ENCODE measurements at regions not wholly inside any gene's neighbourhood (a gene's known extent, or its start where the extent isn't known, plus 50 kb on each side); places are given as distances from the start of the nearest gene placed in this dataset.

- no peaks in the 10 kb centered on the region for H3K4me1 Mint-ChIP-seq
- no peak for DNase-seq (ENCODE audit: low spot score)
- peaks cover 3% of the 10 kb centered on the region for H3K27me3 Mint-ChIP-seq (ENCODE audit: insufficient read depth, low read depth)
Observed at GRCh38 chr18:60122339-60122738, 222.5 kb downstream of the PMAIP1 start.

DNA sequence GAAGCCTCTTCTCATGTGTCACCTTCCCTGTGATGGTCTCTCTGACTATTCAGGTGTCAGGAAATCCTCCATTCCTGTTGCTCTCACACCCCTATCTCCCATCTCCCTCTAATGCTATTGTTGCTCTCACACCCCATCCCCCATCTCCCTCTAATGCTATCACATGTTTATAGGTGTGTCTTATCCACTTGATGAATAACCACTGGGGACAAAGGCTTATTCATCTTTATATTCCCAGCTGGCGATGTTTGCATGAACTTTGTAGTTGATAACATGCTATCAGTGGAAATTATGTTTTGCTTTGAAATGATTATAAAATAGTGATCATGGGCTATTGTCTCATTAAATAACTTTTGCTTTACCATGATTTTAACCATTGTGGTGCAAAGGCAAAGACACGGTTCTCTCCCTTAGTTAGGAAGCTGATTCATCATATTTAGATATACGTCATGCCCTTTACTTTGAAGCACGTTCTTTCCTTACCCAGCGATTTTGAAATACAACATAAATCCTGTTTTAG lies 220.5 kb downstream of the PMAIP1 start:
- Histone ChIP-seq H2AFZ (replicated peaks) (no peak overlapping the region), H3K4me1 (no peaks in the 10 kb centered on the region), H3K4me2 (no peak overlapping the region), H3K36me3 (no peaks in the 10 kb centered on the region), H3K27ac (no peak overlapping the region), H3K79me2 (ENCODE audit: low read depth) (no peaks in the 10 kb centered on the region), H3K27me3 (no peaks in the 10 kb centered on the region), H4K20me1 (ENCODE audit: low read depth) (no peaks in the 10 kb centered on the region), H3K4me3 (no peak overlapping the region), H3K9ac (no peak overlapping the region), H3K9me3 (ENCODE audit: low read depth) (no peaks in the 10 kb centered on the region), H3F3A (ENCODE audit: low read depth) (no peaks in the 10 kb centered on the region)
- H3K36me3 Mint-ChIP-seq, result no peaks in the 10 kb centered on the region
- TF ChIP-seq, protein P1, sequence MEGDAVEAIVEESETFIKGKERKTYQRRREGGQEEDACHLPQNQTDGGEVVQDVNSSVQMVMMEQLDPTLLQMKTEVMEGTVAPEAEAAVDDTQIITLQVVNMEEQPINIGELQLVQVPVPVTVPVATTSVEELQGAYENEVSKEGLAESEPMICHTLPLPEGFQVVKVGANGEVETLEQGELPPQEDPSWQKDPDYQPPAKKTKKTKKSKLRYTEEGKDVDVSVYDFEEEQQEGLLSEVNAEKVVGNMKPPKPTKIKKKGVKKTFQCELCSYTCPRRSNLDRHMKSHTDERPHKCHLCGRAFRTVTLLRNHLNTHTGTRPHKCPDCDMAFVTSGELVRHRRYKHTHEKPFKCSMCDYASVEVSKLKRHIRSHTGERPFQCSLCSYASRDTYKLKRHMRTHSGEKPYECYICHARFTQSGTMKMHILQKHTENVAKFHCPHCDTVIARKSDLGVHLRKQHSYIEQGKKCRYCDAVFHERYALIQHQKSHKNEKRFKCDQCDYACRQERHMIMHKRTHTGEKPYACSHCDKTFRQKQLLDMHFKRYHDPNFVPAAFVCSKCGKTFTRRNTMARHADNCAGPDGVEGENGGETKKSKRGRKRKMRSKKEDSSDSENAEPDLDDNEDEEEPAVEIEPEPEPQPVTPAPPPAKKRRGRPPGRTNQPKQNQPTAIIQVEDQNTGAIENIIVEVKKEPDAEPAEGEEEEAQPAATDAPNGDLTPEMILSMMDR (IDR thresholded peaks at IDR 0.05), result no peak
- TF ChIP-seq EZH2 (IDR thresholded peaks at IDR 0.05) (no peak), EZH2phosphoT487 (IDR thresholded peaks at IDR 0.05) (no peak)
- H3K4me1 Mint-ChIP-seq, result no peaks in the 10 kb centered on the region
- DNase-seq (ENCODE audit: low spot score), result no peak
- peaks cover 2% of the 10 kb centered on the region for H3K27me3 Mint-ChIP-seq (ENCODE audit: insufficient read depth, low read depth)
- no peak overlapping the region for H3K27ac Mint-ChIP-seq
- H3K9me3 Mint-ChIP-seq, result no peaks in the 10 kb centered on the region
- H3K4me3 Mint-ChIP-seq, result no peak overlapping the region

More at GRCh38 chr18:60122339-60122738, 222.5 kb downstream of the PMAIP1 start:
- Histone ChIP-seq H3K79me2 (ENCODE audit: low read depth) (no peaks in the 10 kb centered on the region), H3K36me3 (no peaks in the 10 kb centered on the region), H3K4me1 (no peaks in the 10 kb centered on the region), H3K4me2 (no peak overlapping the region), H3K9ac (no peak overlapping the region), H3K4me3 (no peak overlapping the region), H3F3A (ENCODE audit: low read depth) (no peaks in the 10 kb centered on the region), H4K20me1 (ENCODE audit: low read depth) (no peaks in the 10 kb centered on the region), H3K27ac (no peak overlapping the region), H3K27me3 (no peaks in the 10 kb centered on the region), H3K9me3 (ENCODE audit: low read depth) (no peaks in the 10 kb centered on the region), H2AFZ (replicated peaks) (no peak overlapping the region)
- H3K36me3 Mint-ChIP-seq, result no peaks in the 10 kb centered on the region
- H3K4me3 Mint-ChIP-seq, result no peak overlapping the region
- H3K27ac Mint-ChIP-seq, result no peak overlapping the region
- H3K9me3 Mint-ChIP-seq, result no peaks in the 10 kb centered on the region
- TF ChIP-seq EZH2 (IDR thresholded peaks at IDR 0.05), result no peak
- TF ChIP-seq, protein P1 (IDR thresholded peaks at IDR 0.05), result no peak
- no peak for TF ChIP-seq EZH2phosphoT487 (IDR thresholded peaks at IDR 0.05)

DNA sequence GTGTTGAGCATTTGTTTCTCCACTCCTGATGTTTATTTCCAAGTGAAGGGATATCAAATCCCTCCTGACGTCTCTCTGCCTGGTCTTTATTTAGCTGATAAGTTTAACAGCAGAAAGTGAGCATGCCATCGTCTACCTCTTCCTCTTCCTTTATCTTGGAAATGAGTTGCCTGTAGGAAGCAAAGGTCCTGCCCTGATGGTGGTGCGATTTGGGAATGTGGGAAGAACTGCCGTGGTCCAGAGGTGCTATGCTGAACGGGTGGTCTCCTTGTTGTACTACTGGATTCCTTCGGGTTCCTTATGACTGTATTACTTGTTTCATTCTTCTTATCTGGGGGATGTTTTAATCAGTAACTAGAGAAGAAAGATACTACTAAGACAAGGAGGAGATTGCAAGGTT lies 217.5 kb downstream of the PMAIP1 start:
- Histone ChIP-seq H3K4me1 (no peaks in the 10 kb centered on the region), H3F3A (ENCODE audit: low read depth) (no peaks in the 10 kb centered on the region), H3K9ac (no peak overlapping the region), H3K27me3 (no peaks in the 10 kb centered on the region), H3K4me3 (no peak overlapping the region), H2AFZ (replicated peaks) (no peak overlapping the region), H3K27ac (no peak overlapping the region), H3K4me2 (no peak overlapping the region), H3K79me2 (ENCODE audit: low read depth) (no peaks in the 10 kb centered on the region), H4K20me1 (ENCODE audit: low read depth) (no peaks in the 10 kb centered on the region), H3K9me3 (ENCODE audit: low read depth) (no peaks in the 10 kb centered on the region), H3K36me3 (no peaks in the 10 kb centered on the region)
- Mint-ChIP-seq H3K27ac (no peak overlapping the region), H3K4me1 (no peaks in the 10 kb centered on the region), H3K4me3 (no peak overlapping the region), H3K36me3 (no peaks in the 10 kb centered on the region), H3K27me3 (ENCODE audit: insufficient read depth, low read depth) (peaks cover 2% of the 10 kb centered on the region), H3K9me3 (no peaks in the 10 kb centered on the region)
- DNase-seq (ENCODE audit: low spot score), result no peak
- TF ChIP-seq EZH2phosphoT487 (IDR thresholded peaks at IDR 0.05) (no peak), EZH2 (IDR thresholded peaks at IDR 0.05) (no peak)
- TF ChIP-seq, protein P1 (IDR thresholded peaks at IDR 0.05), result no peak
